Brain pericyte (primary cell): ENCODE measurements at regions not wholly inside any gene's neighbourhood (a gene's known extent, or its start where the extent isn't known, plus 50 kb on each side); places are given as distances from the start of the nearest gene placed in this dataset.

ENCODE experiments used
- DNase-seq: peaks from one replicate; pipeline ENCODE4 v3.0.0-alpha.2; 2012; ENCODE audit warnings: low read depth, low spot score

GRCh38 chr7:116445447-116446211 is 53.9 kb upstream of the CAV2 start:
- no peak for DNase-seq

DNA sequence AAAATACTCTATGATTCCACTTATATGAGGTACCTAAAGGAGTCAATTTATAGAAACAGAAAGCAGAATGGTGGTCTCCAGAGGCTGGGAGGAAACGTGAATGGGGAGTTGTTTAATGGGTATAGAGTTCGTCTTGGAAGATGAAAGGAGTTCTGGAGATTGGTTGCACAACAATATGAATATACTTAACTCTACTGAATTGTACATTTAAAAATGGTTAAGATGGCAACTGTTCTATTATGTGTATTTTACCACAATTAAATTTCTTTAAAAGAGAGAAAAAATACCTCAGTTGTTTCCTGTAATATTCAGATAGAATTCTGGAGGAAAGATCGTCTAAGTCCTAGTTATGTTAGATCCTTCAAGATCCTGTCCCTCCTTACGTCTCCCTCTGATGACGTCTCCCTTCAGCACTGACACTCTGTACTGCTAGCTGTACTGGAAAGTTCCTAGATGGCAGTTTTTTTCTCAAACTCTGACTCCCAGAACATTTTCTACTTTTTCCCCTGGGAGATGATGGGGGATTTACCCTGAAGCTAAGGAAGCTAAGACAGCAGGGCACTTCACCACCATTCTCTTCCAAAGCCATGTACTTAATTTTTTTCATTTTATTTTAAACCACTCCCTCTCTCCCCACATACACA is 53.2 kb upstream of the CAV2 start:
- peak; percentile 43 for DNase-seq

GRCh38 chr7:116447436-116447835 is 52.1 kb upstream of the CAV2 start:
- no peak for DNase-seq

DNA sequence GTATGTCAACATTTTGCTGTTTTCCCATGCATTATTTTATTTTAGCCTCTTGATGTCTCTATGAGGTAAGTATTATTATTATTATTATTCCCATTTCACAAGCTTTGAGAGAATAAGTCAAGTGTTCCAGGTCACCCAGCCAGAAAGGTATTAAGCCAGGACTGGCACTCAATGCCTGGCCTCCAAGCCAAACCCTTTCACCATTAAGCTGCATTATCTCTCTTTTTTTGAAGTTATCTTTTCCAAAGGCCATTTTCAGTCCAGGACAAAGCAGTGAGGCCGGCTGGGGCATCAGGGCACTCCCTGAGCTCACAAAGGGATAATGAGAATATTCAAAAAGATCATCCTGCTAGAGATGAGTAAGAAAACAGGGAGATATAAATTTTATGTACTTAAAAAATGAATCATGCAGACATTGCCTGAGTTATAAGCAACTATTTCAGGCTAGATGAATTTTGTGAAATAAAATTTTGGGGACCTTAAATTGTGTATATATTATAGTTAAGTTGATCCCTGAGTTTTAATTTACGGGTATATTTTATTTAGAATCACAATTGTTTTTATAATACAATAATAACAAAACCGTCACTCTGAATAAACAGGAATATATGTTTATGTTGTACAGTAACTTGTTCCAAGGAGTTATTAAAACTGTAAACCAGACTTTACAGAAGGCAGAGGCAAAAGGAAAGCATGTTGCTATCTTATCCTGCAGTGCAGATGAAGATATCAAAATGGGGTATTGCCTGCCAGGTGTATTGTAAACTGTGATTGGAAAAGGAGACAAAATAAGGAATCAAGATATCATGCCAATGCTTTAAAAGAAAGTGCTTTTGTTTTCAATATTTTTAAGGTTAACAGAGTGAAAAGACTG is 51.3 kb upstream of the CAV2 start:
- DNase-seq: no peak

DNA sequence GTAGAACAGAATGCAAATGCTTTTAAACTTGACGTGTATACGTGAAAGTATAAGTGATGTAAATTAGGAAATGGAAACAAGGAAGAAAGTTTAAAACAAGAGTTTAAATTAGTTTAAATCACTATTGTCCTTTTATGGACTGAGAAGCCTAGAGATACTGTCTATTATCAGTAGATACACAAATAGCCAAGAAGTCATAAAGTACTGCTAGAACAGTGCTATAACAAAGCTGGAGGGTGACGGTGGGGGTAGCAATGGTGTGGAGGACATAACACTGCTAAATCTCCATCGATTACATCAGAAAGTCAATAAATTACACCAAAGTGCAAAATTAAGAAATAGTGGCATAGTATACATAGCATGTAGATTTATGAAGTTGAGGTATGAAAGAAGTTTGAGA is 50.1 kb upstream of the CAV2 start:
- DNase-seq: no peak
